A673 (cell line): ENCODE measurements at regions not wholly inside any gene's neighbourhood (a gene's known extent, or its start where the extent isn't known, plus 50 kb on each side); places are given as distances from the start of the nearest gene placed in this dataset.

Experiments
- BruUV-seq: library from RNA; stranded (reverse); fragments of 400-500 nt; replicated peaks from 2 replicates; lab custom pipeline; 2021; lab: Mats Ljungman, UMichigan
- CTCF ChIA-PET: fragments of 300-600 bp; sonication (Branson Sonifier 250); formaldehyde crosslinking; loops from one replicate; lab custom pipeline; 2022; ENCODE audit warnings: antibody characterized with exemption; lab: Charles Lee
- POLR2A ChIA-PET: fragments of 300-600 bp; sonication (Branson Sonifier 250); formaldehyde crosslinking; loops from one replicate; lab custom pipeline; 2022; ENCODE audit warnings: antibody characterized with exemption; ENCODE audit not compliant: low non-redundant PET; lab: Charles Lee
- DNase-seq: peaks from one replicate; pipeline ENCODE4 v3.0.0-alpha.2; 2015; ENCODE audit warnings: low spot score
- H3K27ac ChIP-seq: fragments of 200-600 bp; sonication (generic); 2 replicates; pipeline ENCODE4 v1.5.1; 2016; ENCODE audit warnings: mixed run types, low read depth, mild to moderate bottlenecking, mixed read lengths, antibody characterized with exemption, low read length; ENCODE audit not compliant: poor library complexity, severe bottlenecking
- H3K27me3 ChIP-seq: fragments of 200-600 bp; sonication (generic); replicated peaks from 2 replicates; pipeline ENCODE4 v1.6.1; 2017; ENCODE audit warnings: mixed run types, low read depth, mild to moderate bottlenecking, mixed read lengths, antibody characterized with exemption, low read length; ENCODE audit not compliant: insufficient read depth, poor library complexity
- H3K36me3 ChIP-seq: fragments of 200-600 bp; sonication (generic); 2 replicates; pipeline ENCODE4 v1.6.1; 2016; ENCODE audit warnings: mixed run types, mild to moderate bottlenecking, mixed read lengths, antibody characterized with exemption, low read length; ENCODE audit not compliant: insufficient read depth, poor library complexity, severe bottlenecking
- H3K4me1 ChIP-seq: fragments of 200-600 bp; sonication (generic); 2 replicates; pipeline ENCODE4 v1.6.1; 2017; ENCODE audit warnings: mixed run types, mild to moderate bottlenecking, mixed read lengths, antibody characterized with exemption, low read length; ENCODE audit not compliant: insufficient read depth, poor library complexity, severe bottlenecking
- H3K4me3 ChIP-seq: fragments of 200-600 bp; sonication (generic); 2 replicates; pipeline ENCODE4 v1.5.1; 2016; ENCODE audit warnings: low read depth, mixed run types, mild to moderate bottlenecking, mixed read lengths, low read length; ENCODE audit not compliant: poor library complexity, severe bottlenecking
- H3K9me3 ChIP-seq: fragments of 200-600 bp; sonication (generic); 2 replicates; pipeline ENCODE4 v1.6.1; 2016; ENCODE audit warnings: mixed run types, low read depth, mild to moderate bottlenecking, mixed read lengths, antibody characterized with exemption, low read length; ENCODE audit not compliant: poor library complexity, severe bottlenecking
- EZH2 ChIP-seq: fragments of 200-600 bp; sonication (generic); IDR thresholded peaks from 2 replicates; pipeline ENCODE4 v1.6.1; 2017; ENCODE audit warnings: borderline replicate concordance, low read depth, mild to moderate bottlenecking, mixed read lengths, antibody characterized with exemption, low read length; ENCODE audit not compliant: poor library complexity, severe bottlenecking
- intact Hi-C: fragments of 100-400 bp; cut with micrococcal nuclease; formaldehyde crosslinking; loops from one replicate; pipeline ENCODE4 v1.10.0; 2022; ENCODE audit not compliant: unreplicated experiment
- TF ChIP-seq, protein P1 (sequence below): fragments of 300-800, 200-600 bp; sonication (generic); conservative IDR thresholded peaks from 2 replicates; pipeline ENCODE4 v1.5.1; 2017; ENCODE audit warnings: low read depth, mild to moderate bottlenecking, antibody characterized with exemption, low read length, moderate library complexity, mixed read lengths

DNA sequence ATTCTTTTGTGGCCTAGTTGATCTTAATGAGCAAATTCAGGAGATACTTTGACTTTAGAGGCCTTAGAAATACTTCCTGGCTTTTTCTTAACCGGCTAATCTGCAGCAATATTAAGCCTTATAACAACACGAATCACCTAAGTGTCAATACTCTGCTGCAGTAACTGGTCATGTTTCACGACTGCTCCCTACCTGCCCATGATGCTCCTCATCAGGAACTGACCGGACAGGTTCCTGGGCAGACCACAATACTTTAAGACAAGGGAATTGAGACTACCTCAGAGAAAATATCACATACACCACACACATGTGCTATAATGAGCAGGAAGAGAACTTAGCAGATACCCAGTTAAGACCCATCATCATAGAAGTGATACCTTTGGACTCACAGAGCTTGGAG is 211.9 kb upstream of the BMP4 start:
- Histone ChIP-seq H3K9me3 (no peaks in the 10 kb centered on the region), H3K4me1 (no peaks in the 10 kb centered on the region), H3K4me3 (no peak overlapping the region), H3K27ac (no peak overlapping the region), H3K36me3 (no peaks in the 10 kb centered on the region), H3K27me3 (peaks cover 10% of the 10 kb centered on the region)
- no TSS peak for BruUV-seq
- TF ChIP-seq, protein P1, sequence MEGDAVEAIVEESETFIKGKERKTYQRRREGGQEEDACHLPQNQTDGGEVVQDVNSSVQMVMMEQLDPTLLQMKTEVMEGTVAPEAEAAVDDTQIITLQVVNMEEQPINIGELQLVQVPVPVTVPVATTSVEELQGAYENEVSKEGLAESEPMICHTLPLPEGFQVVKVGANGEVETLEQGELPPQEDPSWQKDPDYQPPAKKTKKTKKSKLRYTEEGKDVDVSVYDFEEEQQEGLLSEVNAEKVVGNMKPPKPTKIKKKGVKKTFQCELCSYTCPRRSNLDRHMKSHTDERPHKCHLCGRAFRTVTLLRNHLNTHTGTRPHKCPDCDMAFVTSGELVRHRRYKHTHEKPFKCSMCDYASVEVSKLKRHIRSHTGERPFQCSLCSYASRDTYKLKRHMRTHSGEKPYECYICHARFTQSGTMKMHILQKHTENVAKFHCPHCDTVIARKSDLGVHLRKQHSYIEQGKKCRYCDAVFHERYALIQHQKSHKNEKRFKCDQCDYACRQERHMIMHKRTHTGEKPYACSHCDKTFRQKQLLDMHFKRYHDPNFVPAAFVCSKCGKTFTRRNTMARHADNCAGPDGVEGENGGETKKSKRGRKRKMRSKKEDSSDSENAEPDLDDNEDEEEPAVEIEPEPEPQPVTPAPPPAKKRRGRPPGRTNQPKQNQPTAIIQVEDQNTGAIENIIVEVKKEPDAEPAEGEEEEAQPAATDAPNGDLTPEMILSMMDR: no peak
- no peak for TF ChIP-seq EZH2
- POLR2A ChIA-PET: no interaction called here
- intact Hi-C loops: no loop called here
- no peak for DNase-seq
- CTCF ChIA-PET: no interaction called here

DNA sequence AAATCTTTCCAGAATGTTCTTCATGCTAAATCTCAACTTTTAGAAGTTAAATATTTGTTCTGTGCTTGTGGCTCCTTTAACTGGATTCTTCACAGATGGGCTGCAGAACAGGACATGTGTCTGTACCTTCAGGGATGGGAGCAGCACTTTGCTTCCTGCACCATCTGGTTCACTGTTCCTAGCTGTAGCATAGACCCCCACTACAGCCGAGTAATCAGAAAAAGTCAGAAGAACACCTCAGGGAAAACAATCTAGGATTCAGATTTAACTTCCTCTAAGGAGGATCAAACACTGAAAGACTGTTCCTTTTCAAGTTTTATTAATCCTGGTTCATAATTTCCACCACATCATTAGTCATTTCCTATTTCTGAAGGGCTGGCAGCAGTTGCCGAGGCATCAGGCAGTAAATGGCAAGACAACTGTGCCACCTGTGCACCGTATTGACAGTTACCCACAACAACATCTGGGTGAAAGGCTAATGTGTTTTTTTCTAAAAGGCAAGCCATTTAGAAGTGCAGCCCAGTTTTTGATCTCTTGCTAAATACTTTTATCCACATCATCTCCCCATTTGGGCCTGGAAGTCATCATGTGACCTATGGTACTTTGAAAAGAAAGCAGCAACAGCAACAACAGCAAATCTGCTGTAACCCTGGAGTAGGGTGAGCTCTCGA is 212.8 kb upstream of the BMP4 start:
- BruUV-seq: no TSS peak
- ChIA-PET CTCF (no interaction called here), POLR2A (no interaction called here)
- intact Hi-C loops: no loop called here
- DNase-seq: no peak
- Histone ChIP-seq H3K36me3 (no peaks in the 10 kb centered on the region), H3K4me1 (no peaks in the 10 kb centered on the region), H3K4me3 (no peak overlapping the region), H3K9me3 (no peaks in the 10 kb centered on the region), H3K27me3 (peaks cover 6% of the 10 kb centered on the region), H3K27ac (no peak overlapping the region)
- TF ChIP-seq EZH2: no peak
- TF ChIP-seq, protein P1: no peak

DNA sequence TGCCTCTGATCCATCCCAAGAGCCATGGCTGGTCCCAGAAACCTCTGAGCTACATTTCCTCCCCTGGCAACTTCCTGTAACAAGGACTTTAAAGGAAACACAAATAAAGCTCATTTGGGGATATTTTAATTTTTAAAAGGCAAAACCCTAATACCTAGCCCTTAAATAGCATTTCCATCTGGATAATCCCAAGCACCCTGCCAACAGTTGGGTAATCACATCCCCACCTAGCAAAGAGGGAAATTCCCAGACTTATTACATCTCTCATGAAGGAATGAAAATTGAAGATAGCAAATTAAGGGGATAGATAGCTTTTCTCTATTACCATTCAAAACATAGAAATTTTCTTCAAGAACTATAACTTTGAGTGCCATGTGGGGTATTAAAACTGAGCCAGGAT is 213.7 kb upstream of the BMP4 start:
- no TSS peak for BruUV-seq
- POLR2A ChIA-PET: no interaction called here

More for the DNA sequence above, 213.7 kb upstream of the BMP4 start:
- Histone ChIP-seq H3K4me1 (no peaks in the 10 kb centered on the region), H3K27ac (no peak overlapping the region), H3K27me3 (no peaks in the 10 kb centered on the region), H3K9me3 (no peaks in the 10 kb centered on the region), H3K36me3 (no peaks in the 10 kb centered on the region), H3K4me3 (no peak overlapping the region)
- CTCF ChIA-PET: no interaction called here
- TF ChIP-seq EZH2: no peak
- TF ChIP-seq, protein P1: no peak
- intact Hi-C loops: loop anchor here (10.0 kb wide), 1 partner anchor 756 kb away; no protein-coding TSS in a partner anchor
- DNase-seq: no peak
